AG10803 (cell line): ENCODE measurements at regions not wholly inside any gene's neighbourhood (a gene's known extent, or its start where the extent isn't known, plus 50 kb on each side); places are given as distances from the start of the nearest gene placed in this dataset.

Source experiments
- DNase-seq: peaks from one replicate; pipeline ENCODE4 v3.0.0; 2010; ENCODE audit warnings: low read depth
- H3K4me3 ChIP-seq: 2 replicates; pipeline ENCODE4 v1.5.1; 2011; ENCODE audit warnings: mild to moderate bottlenecking, low read length, control low read depth
- CTCF ChIP-seq: conservative IDR thresholded peaks from 2 replicates; pipeline ENCODE4 v1.5.1; 2011; ENCODE audit warnings: mild to moderate bottlenecking, low read length, control low read depth, inconsistent platforms

DNA sequence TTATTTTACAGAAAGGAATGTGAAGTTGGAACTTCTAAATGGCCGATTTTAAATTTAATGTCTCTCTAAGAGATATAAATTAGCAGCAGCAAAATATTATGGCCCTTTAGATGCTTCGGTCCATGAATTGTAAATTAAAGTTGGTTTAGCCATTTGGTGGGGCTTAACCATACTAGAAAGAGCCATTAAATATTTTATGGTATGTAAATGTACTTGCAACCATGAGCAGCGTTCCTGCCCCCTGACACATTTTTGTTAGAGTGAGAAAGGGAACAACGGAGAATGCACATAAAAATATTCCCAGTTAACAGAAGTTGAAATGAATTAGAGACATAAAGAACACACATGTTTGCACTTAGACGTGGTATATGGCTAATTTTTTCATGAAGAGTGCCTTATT is 237.9 kb downstream of the MYLK4 start:
- no peak overlapping the region for H3K4me3 ChIP-seq
- DNase-seq, result no peak
- no peak for TF ChIP-seq CTCF

DNA sequence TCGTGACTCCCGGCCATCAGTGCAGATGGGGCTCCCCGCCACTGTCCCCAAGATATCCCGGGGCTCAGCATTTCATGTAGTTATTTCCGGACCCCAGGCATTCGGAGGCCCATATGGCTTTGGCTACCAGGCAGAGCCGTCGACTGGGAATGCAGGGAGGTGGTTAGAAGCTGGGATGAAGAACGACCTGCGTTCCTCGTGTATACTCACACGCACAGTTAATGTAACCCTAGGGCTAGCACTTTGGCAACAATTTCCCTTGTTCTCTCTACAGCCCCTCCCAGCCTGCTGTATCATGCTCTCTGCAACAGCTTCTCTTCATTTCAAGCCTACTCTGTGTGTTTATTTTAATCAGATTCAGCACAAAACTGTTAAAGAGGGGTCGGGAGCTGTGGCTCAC is 240.4 kb downstream of the MYLK4 start:
- TF ChIP-seq CTCF, result no peak
- no peak overlapping the region for H3K4me3 ChIP-seq
- DNase-seq, result no peak

- TF ChIP-seq CTCF, result no peak
- H3K4me3 ChIP-seq, result no peak overlapping the region
- no peak for DNase-seq
These were observed 241.0 kb downstream of the MYLK4 start for GRCh38 chr6:2509711-2510110.

DNA sequence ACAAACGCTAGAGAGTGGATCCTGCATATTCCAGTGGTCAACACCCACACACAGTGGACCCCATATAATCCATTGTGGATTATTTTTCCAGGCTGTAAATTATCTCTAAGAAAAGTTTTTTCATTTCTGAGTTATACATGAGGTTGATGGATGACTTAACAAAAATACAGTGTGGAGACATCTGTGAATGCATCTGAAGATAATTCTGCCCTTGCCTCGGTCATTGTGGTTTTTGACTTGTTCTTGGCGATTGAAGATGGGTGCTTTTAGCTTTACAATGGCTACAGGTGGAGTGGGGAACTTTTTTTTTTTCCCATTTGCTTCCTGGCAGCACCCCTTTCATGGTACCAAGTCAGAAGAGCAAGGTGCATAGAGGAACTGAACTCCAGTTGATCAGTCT is 242.7 kb downstream of the MYLK4 start:
- no peak for TF ChIP-seq CTCF
- no peak for DNase-seq
- H3K4me3 ChIP-seq, result no peak overlapping the region

GRCh38 chr6:2507521-2508037 is 243.1 kb downstream of the MYLK4 start:
- no peak overlapping the region for H3K4me3 ChIP-seq
- no peak for DNase-seq
- no peak for TF ChIP-seq CTCF

DNA sequence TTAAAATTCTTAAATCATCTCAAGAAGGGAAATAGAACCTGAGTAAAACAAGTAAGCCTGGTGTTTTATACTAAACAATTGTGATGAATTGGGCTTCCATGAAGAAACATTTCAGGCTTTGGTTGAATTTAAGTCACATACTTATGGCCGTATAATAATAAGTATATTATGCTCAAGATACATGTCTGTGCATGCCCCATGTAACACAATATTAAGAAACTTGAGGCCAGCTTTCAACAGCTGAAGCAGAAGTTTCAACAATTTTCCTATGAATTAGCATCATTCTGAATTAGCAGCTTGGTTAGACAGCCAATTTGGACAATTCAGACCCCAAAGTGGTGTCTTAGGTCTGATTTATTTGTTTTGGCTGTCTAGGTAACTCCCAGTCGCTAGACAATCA is 243.7 kb downstream of the MYLK4 start:
- H3K4me3 ChIP-seq, result no peak overlapping the region
- no peak for DNase-seq
- TF ChIP-seq CTCF, result no peak

GRCh38 chr6:2505624-2506023 is 245.1 kb downstream of the MYLK4 start:
- H3K4me3 ChIP-seq, result no peak overlapping the region
- DNase-seq, result no peak
- TF ChIP-seq CTCF, result no peak
